ENCODE measurements at regions not wholly inside any gene's neighbourhood (a gene's known extent, or its start where the extent isn't known, plus 50 kb on each side); places are given as distances from the start of the nearest gene placed in this dataset.
"Not testable (repeated sequence)": the region's sequence is repeated elsewhere in the genome, so short reads cannot be mapped to it uniquely, and the experiment has no call there.

DNA sequence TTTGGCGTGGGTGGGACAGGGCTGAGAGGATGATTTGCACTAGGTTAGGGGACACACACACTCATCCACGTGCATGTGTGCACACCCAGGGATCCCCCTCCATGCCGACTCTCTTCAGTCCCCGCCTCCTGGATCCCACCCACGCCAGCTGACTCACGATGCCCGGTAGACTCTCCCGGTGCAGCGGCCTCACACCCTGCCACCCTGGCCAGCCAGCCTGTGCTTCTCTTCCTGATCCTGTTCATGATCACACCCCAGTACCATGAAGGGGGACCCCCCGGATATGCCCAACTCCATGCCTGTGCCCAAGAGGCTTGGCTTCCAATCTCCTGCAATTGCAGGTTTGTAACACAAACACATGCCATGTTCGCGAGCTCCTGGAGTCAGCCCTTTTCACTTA lies 157.8 kb upstream of the HDAC4 start:
- DNase-seq, result no peak

DNA sequence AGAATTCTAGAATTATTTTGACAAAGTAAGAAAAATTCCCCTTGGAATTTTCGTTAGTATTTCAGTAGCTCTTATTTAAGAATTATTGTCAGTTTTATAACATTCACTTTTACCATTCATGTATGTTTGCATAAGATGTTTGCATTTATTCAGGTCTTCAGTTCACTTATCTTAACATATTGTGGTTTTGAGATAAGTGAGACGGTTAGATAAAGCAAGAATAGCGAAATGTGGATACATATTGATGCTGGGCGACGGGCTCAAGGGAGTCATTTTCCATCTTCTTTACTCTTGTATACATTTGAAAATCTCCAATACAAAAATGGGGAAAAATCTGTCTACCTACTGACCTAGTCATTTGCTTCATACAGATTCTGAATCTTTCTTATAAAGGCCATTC lies 156.7 kb upstream of the HDAC4 start:
- DNase-seq, result no peak

DNA sequence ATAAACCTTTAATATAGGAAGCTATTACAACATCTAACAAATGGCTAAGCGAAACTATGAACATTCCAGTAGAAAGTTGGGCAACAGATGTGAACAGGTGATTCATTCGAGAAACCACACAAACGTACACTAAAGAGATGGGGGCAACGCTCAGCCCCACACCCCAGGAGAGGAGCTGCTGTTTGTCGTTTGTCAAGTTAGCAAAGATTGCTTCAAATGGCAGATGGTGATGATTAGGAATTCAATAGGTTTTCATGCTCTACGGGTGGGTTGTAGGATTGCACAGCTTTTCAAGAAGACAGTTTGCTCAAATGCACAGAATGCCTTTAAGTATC lies 154.7 kb upstream of the HDAC4 start:
- DNase-seq, result no peak

DNA sequence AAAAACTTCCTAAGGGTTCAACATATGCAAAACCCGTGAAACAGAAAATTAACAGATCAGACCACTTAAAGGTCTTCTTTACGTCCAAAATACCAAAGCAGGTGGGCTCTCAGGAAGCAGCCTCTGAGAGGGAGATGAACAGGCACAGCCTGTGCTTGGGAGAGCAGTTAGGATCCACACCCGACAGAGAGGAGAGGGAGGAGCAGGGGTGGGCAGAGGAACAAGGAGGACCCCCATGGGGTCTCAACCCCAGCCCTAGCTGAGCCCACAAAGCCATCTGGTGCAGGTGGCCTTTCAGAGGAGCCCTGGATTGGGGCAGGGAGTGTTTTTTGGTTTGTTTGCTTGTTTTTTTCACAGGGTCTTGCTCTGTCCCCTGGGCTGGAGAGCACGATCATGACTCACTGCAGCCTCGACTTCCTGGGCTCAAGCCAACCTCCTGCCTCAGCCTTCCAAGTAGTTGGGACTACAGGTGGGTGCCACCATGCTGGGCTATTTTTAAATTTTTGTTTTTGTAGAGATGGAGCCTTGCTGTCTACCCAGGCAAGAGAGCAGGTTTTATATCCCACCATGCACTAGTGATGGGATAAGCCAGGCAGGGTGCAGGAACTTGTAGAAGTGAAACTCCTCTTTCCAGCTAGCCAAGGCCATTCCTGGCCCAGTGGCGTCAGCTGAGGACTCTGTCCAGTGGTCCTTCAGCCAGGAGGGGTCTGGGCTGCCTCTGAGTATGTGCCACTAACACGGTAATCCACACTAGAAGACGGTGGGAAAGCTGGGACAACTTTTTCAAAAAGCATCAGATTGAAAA lies 154.1 kb upstream of the HDAC4 start:
- DNase-seq, result no peak

DNA sequence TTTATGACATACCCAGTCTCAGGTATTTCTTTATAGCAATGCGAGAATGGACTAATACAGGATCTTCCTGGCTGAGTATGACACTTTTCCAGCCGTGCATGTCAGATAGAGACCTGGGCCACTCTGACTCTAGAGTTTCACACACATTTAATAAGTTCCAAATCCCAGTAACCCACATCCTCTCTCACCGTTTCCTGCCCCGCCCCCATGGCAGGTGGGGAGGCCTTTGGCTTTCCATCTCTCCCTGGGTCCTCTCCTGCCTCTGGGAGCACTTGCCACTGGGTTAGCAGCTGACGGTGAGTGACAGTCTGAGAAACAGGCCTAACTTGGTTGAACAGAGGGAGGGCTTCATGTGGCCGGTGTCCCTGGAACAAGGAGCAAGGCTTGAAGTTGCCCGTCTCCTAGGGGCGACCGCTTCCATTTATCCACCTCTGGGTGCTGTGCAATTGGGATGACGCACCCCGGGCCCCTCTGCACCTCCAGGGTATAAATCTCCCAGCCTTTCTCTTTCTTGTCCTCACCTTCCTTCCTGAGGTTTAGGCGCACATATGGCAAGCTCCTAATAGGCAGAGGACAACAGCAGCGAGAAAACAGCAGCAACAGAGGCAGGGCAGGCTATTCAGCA lies 152.7 kb upstream of the HDAC4 start:
- no peak for DNase-seq

DNA sequence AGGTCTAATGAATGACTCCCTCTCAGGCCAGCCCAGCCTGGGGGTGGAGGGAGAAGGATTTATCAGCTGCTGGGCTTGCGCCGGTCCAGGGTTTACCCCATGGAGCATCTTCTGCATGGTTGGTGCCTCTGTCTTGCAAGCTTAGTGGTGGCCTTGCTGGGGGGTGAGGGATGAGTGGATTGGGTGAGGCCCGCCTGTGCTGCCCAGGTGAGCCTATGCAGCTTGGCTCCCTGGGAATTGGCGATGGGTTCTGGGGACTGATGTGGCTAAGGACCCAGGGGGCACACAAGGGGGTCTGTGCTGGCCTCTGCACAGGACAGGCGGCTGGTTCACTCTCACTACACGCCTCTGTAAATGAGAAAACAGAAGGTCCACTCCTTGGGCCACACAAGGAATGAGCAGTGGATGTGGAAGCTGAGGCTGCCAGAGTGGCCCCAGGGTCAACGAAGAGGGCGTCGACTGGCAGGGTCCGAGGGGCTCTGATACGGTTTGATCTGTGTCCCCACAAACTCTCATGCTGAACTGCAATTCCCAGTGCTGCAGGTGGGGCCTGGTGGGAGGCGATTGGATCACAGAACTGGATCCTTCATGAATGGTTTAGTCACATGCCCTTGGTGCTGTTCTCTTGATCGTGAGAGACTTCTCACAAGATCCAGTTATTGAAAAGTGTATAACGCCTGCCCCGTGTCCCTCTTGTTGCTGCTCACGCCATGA lies 151.6 kb upstream of the HDAC4 start:
- no peak for DNase-seq

DNA sequence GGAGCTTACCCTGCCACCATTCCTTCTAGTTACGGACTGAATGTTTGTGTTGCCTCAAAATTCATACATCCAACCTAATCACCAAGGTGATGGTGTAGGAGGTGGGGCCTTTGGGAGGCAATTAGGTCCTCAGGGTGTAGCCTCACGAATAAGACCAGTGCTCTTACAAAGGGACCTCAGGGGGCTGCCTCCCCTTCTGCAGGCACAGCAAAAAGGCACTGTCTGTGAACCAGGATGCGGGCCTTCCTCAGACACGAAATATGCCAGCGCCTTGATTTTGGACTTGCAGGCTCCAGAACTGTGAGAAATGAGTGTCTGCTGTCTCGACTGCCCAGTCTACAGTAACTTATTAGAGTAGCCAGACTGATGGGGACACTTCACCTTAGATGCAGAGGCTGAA lies 150.4 kb upstream of the HDAC4 start:
- no peak for DNase-seq

DNA sequence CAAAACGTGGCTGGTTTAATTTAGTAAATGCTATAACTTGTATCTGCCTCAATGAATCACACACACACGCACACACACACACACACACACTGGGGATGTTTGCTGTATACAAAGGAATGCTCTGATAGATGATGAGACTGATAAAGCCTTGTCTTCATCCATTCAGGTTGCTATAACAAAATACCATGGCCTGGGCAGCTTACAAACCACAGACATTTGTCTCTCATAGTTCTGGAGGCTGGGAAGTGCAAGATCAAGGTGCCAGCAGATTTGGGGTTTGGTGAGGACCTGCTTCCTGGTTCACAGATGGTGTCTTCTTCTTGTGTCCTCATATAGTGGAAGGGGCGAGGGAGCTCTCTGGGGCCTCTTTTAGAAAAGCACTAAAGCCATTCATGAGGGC lies 149.5 kb upstream of the HDAC4 start:
- DNase-seq, result no peak

DNA sequence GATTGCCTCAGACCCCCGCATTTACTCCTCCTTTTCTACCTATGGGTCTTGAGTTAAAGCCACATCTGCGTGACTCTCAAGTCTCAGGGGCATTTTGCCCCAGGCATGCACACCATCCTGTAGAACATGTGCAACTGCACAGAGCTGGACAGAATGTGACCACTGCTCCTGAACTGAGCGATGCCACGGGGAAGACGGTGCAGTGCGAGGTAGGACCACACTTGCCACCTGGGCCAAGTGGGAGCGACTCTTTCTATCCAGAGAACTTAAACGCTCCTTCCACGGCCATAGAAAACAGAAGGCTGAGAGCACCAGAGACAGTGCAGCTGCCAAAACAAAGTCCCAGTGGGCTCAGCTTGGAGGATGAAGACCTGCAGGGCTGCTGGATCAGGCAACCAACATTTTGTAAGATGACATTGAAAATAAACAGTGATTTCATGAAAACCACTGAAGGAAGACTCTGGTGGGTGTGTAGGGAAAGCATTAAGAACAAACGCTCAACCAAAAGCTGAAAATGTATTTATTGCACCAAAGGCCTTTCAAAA lies 149.0 kb upstream of the HDAC4 start:
- no peak for DNase-seq

DNA sequence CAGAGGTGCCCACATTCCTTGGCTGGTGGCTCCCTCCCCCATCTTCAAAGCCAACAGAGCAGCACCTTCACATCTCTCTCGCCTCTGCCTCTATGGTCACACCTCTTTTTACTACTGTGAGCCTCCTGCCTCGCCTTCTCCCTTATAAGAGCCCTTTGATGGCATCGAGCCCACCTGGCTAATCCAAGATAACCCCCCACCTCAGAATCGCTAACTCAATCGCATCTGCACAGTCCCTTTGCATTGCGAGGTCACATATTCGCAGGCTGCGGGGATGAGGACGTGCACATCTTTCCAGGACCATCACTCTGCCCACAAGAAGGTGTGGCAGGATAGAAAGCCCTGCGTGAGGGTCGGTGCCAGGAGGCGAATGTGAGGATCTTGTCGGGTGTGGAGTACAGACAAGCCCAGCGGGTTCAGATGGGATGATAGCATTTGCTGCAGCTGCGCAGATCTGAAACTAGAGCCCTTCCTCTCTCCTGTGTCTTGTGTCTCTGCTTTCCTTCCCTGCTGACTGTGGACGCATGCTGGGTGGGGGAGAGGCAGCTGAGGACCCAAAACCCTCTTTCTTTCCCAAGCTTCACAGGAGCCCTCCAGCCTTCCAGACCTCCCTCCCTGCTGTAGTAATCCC lies 148.3 kb upstream of the HDAC4 start:
- DNase-seq, result no peak

DNA sequence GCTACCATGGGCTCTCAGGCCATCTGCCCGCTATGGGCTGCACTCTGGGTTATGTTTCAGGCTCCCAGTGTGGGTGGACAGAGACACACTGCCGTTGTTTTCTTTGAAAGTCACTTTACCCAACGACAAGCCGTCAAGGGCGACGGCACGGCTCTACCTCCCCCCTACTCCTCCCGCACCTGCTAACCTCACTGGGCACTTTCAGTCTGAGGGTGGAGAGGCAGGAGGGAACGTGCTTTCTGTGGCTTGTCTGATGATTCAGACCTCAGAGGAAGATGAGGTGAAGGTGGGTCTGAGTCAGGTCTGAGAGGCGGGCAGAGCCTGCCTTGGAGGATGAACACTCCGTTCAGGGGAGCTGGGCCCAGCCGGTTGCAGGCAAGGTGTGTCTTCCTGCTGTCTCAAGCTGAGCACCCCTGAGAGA lies 147.6 kb upstream of the HDAC4 start:
- DNase-seq, result no peak

DNA sequence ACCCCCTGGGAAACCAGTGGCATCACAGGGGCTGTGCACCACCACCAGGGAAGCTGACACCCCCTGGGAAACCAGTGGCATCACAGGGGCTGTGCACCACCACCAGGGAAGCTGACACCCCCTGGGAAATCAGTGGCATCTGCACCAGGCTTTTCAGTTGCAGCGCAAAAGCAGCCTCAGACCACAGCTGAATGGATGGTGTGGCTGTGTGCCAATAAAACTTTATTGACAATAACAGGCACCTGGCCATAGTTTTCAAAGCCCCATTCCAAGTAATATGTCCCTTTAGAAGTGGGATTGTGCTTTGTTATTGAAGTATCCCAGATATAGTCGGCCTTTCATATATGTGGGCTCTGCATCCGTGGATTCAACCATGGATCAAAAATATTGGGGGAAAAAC lies 146.3 kb upstream of the HDAC4 start:
- not testable (repeated sequence) for DNase-seq

DNA sequence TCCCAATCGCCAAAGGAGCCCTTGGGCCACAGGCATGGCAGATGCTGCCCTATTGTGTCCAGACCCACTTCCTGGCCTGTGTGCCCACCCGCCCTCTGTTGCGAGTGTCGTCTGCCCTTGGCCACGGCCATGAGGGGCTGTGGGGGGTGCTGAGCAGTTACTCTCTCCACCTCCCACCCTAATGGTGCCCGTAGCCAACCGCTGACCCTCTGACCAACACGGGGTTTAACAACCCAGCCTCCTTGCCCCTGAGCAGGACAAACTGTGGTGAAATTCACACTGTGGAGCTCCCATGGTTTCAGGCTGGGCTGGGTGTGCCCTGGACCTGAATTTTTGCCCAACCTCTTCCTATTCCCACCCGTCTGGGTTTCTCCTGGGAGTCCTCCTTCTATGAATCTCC lies 145.7 kb upstream of the HDAC4 start:
- DNase-seq, result no peak

DNA sequence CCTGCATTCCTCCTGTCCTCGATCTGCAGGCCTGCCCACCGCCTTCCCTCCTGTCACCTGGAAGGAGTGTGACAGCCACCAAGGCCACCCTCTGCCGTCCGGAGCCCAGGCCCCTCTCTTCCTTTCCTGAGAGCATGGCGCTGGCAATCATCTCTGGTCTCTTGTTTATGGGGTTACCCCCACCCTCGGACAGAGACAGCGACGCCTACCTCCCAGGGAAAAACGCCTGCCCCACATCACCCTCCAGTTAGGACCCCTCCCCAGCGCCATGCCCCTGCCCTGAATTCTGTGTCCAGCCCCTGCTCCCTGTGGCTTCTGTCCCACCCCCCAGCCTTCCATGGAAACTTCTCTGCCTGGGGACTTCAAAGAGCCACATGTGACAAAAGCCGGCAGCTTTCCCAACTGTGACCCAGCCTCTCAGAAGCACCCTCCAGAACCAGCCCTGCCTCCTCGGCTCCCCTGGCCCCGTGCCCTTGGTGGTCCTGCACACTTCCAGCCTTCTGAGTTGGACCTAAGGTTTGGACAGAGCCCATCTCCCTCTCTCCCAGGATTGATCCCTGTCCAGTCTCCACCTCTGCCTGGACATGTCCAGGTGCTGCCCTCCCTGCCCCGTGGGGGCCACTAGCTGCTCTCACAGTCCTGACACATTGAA lies 145.0 kb upstream of the HDAC4 start:
- no peak for DNase-seq

DNA sequence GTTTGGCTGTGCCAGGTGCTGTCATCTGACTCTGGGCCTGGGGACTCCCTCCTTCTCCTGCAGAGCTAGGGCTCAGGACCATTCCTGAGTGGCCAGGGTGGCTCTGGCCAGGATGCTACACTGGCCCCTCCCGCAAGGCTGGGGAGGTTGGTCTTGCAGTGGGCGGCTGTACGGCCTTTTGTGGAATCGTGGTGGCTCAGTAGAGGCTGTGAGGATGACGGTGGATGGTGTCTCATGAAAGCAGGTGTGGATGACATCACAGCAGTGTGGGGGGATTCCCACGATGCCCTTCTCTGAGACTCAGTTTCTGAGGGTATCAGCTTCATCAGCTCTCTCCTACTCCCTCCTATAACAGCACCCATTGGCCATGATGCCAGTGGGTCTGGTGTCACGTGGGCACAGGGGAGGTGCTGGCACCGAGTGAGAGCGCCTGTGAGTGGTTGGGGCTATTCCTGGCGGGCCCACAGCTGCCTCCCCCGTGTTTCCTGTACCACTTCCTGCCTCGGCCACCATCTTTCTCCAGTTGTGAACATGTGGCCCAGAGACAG lies 144.2 kb upstream of the HDAC4 start:
- DNase-seq, result no peak

DNA sequence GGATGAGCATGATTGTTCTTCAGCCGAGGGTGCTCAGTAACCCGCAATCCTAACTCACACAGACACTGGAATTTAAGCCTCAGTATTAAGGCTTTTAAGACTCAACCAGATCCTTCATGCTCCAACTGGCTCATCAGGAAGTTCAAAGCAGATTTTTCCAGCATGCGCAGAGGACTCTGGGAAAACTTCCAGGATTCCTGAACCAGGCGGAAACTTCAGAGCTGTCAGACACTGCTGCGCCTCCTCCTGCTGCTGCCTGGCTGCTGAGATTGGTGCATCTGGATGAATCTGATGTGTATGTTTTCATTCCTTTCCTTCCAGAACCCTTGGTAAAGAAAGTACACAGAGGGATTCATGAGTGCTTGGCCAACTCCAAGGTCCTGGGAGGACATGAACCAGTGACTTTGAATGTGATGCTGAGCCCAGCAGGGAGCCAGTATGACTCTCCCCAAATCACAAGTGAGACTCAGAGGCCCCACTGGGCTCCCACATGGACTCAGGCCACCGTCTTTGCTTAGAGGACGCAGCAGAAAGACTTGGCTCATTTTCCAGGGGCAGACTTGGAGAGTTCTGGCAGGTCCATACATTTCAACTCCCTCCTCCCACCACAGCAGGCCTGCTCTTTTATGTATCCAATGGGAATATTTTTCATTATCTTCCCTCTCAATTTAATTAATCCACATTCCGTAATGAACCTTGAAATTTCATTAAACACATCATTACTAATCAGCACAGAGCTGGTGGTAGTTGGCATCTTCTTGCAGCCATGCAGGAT lies 143.5 kb upstream of the HDAC4 start:
- peak; percentile 83 for DNase-seq

DNA sequence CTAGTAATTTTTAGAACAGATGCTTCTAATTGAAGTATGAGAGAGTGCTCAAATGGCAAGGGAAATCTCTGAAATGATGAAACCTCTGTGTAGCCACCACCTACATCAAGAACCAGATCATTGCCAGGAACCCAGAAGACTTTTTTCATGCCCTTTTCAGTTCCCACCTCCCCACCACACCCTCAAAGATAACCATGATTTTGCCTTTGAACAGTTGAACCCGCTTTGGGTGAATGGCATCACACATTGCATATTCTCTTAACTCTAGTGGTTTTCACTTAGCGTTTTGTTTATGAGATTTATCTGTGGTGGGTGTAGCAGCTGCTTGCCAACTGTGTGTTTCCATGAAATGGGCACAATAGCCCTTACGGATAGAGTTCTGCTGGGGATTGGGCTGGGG lies 142.9 kb upstream of the HDAC4 start:
- DNase-seq, result no peak

DNA sequence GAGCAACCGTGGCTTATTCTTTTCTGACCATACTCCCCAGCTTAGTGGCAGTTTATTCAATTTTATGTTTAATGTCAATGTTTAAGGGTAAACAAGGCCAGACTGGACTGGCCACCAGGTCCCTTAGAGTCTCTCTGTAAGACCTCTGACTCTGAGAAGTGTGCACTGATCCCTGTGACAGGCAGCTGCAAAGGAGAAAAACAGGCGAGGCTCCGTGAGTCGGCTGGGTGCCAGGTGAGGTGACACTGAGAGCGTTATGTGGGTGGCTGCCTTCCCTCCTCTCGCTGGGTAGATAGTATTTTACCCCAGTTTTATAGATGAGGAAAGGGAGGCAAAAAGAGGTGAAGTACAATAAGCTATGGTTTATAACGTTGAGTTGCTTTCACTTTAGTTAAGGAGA lies 139.4 kb upstream of the HDAC4 start:
- no peak for DNase-seq

DNA sequence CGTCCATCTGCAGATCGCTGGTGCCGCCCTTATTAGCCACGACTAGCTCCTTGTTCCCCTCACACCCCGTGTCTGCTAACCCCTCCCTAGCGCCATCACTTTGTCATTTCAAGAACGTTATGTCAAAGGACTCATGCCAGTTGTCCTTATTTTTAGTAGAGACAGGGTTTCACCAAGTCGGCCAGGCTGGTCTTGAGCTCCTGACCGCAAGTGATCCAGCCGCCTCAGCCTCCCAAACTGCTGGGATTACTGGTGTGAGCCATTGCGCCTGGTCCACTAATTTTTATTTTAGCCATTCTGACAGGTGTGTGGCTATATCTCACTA lies 138.9 kb upstream of the HDAC4 start:
- no peak for DNase-seq

DNA sequence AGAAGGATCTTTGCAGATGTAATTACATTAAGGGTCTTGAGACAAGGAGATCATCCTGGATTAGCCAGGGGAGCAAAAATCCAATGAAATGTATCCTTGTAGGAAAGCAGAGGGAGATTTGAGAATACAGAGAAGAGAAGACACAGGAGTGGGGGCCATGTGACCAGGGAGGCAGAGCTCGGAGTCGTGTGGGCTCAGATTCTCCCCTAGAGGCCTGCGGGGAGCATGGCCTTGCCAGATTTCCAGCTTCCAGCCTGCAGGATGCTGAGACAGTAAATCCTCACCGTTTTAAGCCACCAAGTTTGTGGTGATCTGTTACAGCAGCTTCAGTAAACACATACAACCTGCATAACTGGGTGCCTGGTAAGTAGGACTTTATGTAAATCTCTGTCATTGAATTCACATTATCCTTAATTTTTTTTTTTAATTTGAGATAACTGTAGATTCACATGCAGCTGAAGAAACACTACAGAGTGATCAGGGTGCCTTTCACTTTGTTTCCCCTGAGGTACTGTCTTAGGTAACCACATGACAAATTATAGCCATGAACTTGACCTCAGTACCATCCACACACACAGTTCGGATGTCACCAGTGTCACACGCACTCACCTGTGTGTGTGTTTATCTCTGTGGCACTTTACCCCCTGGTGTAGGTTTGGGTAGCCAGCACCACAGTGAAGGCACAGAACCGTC lies 138.4 kb upstream of the HDAC4 start:
- no peak for DNase-seq

DNA sequence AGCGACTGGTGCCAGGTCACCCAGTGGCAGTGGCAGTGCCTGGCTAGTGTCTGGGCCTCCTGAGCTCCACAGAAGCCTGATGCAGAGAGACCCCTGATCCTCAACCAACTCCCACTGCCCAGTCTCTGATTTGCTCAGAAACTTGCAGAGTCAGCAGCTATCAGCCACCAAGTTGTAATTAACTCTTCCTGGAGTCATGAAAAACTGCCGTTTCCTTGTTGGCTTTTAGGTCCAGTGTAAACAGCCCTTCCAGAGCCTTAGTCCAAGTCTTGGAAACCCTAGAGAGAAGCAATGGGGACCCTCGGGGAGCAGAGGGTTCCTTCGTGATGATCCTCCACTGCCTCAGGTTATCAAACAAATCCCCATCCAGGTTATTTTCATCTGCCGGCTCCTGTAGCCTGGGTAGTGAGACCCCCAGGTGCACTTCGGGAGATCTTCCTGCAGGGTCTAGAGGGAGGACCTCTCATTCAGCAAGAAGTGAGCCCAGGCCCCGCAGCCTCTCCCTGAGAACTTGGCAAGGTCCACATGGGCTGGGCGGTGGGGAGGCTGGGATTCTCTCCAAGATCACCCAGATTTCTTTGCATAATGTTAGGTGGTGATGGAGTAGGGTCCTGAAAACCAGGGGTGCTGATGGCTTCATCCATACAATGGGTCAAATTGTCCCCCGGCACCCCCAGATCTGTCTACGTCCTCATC lies 137.7 kb upstream of the HDAC4 start:
- DNase-seq, result no peak

All from femur (tissue), 1 donor.